GM12891 (cell line): ENCODE measurements at regions not wholly inside any gene's neighbourhood (a gene's known extent, or its start where the extent isn't known, plus 50 kb on each side); places are given as distances from the start of the nearest gene placed in this dataset.

Experiments
- POLR2A ChIP-seq: IDR thresholded peaks from 2 replicates; pipeline ENCODE4 v1.6.1; 2011; ENCODE audit warnings: low read depth, low read length, control low read depth
- TAF1 ChIP-seq: IDR thresholded peaks from 2 replicates; pipeline ENCODE4 v1.6.1; 2011; ENCODE audit warnings: low read depth, low read length, control low read depth

GRCh38 chr10:3274414-3274813 is 101.8 kb upstream of the PITRM1 start:
- TF ChIP-seq POLR2A (no peak), TAF1 (no peak)
